ENCODE measurements at regions not wholly inside any gene's neighbourhood (a gene's known extent, or its start where the extent isn't known, plus 50 kb on each side); places are given as distances from the start of the nearest gene placed in this dataset.
"Not testable (repeated sequence)": the region's sequence is repeated elsewhere in the genome, so short reads cannot be mapped to it uniquely, and the experiment has no call there.

GRCh38 chr20:29519610-29520241 lies 1737.7 kb upstream of the DEFB115 start:
- not testable (repeated sequence) for H2AFZ ChIP-seq; H3K4me2 ChIP-seq; H3K4me1 ChIP-seq (ENCODE audit: insufficient read depth); ATAC-seq; H4K20me1 ChIP-seq (replicated peaks; ENCODE audit: insufficient read depth); H3F3A ChIP-seq (replicated peaks; ENCODE audit: low read depth); H3K27ac ChIP-seq (ENCODE audit: low read depth); H3K27me3 Mint-ChIP-seq (ENCODE audit: insufficient read depth, low read depth, poor library complexity); H3K27me3 ChIP-seq (ENCODE audit: insufficient read depth); H3K4me1 Mint-ChIP-seq; H3K9me2 ChIP-seq (ENCODE audit: insufficient read depth); H3K27ac Mint-ChIP-seq; H3K36me3 ChIP-seq (ENCODE audit: insufficient read depth); H3K79me2 ChIP-seq (replicated peaks; ENCODE audit: insufficient read depth); H3K4me3 Mint-ChIP-seq; H3K4me3 ChIP-seq
- peaks cover 97% of the 10 kb centered on the region for H3K9me3 Mint-ChIP-seq
- TF ChIP-seq CTCF (conservative IDR thresholded peaks at IDR 0.05; ENCODE audit: low read depth in 2 of 2): peak; percentile 32 to 40
- peaks cover 40% of the 10 kb centered on the region for H3K36me3 Mint-ChIP-seq (ENCODE audit: low read depth)
- peak; percentile 7 for DNase-seq (ENCODE audit: low spot score)

GRCh38 chr20:29533566-29534177 lies 1723.8 kb upstream of the DEFB115 start:
- peak in 1 of 2 experiments; percentile 22; a peak in 1 of 4 replicates for TF ChIP-seq CTCF (conservative IDR thresholded peaks at IDR 0.05; ENCODE audit: low read depth in 2 of 2)
- not testable (repeated sequence) for H3K36me3 ChIP-seq (ENCODE audit: insufficient read depth); H3K4me1 ChIP-seq (ENCODE audit: insufficient read depth); H2AFZ ChIP-seq; H3K4me3 ChIP-seq; H3K4me3 Mint-ChIP-seq; H3K79me2 ChIP-seq (replicated peaks; ENCODE audit: insufficient read depth); H3K27me3 ChIP-seq (ENCODE audit: insufficient read depth); H4K20me1 ChIP-seq (replicated peaks; ENCODE audit: insufficient read depth); H3K27ac Mint-ChIP-seq; ATAC-seq; H3K9me2 ChIP-seq (ENCODE audit: insufficient read depth); H3K4me1 Mint-ChIP-seq; H3F3A ChIP-seq (replicated peaks; ENCODE audit: low read depth); H3K27me3 Mint-ChIP-seq (ENCODE audit: insufficient read depth, low read depth, poor library complexity); H3K4me2 ChIP-seq; H3K27ac ChIP-seq (ENCODE audit: low read depth)
- H3K9me3 Mint-ChIP-seq: peaks cover 81% of the 10 kb centered on the region
- DNase-seq (ENCODE audit: low spot score): peak; percentile 14
- H3K36me3 Mint-ChIP-seq (ENCODE audit: low read depth): peaks cover 17% of the 10 kb centered on the region

- H3K4me3 Mint-ChIP-seq; DNase-seq (ENCODE audit: low spot score); H3K9me2 ChIP-seq (ENCODE audit: insufficient read depth); ATAC-seq; H3K36me3 ChIP-seq (ENCODE audit: insufficient read depth); H3K27me3 ChIP-seq (ENCODE audit: insufficient read depth); H4K20me1 ChIP-seq (replicated peaks; ENCODE audit: insufficient read depth); H3K4me2 ChIP-seq; H3K4me1 Mint-ChIP-seq; H3K27ac Mint-ChIP-seq; H3K79me2 ChIP-seq (replicated peaks; ENCODE audit: insufficient read depth); H3K4me3 ChIP-seq; H3F3A ChIP-seq (replicated peaks; ENCODE audit: low read depth); H2AFZ ChIP-seq; H3K4me1 ChIP-seq (ENCODE audit: insufficient read depth); H3K27ac ChIP-seq (ENCODE audit: low read depth); H3K27me3 Mint-ChIP-seq (ENCODE audit: insufficient read depth, low read depth, poor library complexity): not testable (repeated sequence)
- H3K36me3 Mint-ChIP-seq (ENCODE audit: low read depth): peaks cover 25% of the 10 kb centered on the region
- peaks cover 66% of the 10 kb centered on the region for H3K9me3 Mint-ChIP-seq
These were observed 1690.4 kb upstream of the DEFB115 start for GRCh38 chr20:29566901-29567635.

GRCh38 chr20:29567671-29568070 lies 1689.8 kb upstream of the DEFB115 start:
- not testable (repeated sequence) for H4K20me1 ChIP-seq (replicated peaks; ENCODE audit: insufficient read depth); H3K27me3 Mint-ChIP-seq (ENCODE audit: insufficient read depth, low read depth, poor library complexity); H2AFZ ChIP-seq; H3K4me1 Mint-ChIP-seq; H3F3A ChIP-seq (replicated peaks; ENCODE audit: low read depth); H3K36me3 ChIP-seq (ENCODE audit: insufficient read depth); H3K4me3 Mint-ChIP-seq; H3K79me2 ChIP-seq (replicated peaks; ENCODE audit: insufficient read depth); H3K27ac Mint-ChIP-seq; H3K27me3 ChIP-seq (ENCODE audit: insufficient read depth); DNase-seq (ENCODE audit: low spot score); H3K27ac ChIP-seq (ENCODE audit: low read depth); H3K4me2 ChIP-seq; H3K4me3 ChIP-seq; H3K4me1 ChIP-seq (ENCODE audit: insufficient read depth); ATAC-seq; H3K9me2 ChIP-seq (ENCODE audit: insufficient read depth)
- Mint-ChIP-seq H3K36me3 (ENCODE audit: low read depth) (peaks cover 23% of the 10 kb centered on the region; the same call in 2 of the 3 replicates), H3K9me3 (peaks cover 66% of the 10 kb centered on the region)

DNA sequence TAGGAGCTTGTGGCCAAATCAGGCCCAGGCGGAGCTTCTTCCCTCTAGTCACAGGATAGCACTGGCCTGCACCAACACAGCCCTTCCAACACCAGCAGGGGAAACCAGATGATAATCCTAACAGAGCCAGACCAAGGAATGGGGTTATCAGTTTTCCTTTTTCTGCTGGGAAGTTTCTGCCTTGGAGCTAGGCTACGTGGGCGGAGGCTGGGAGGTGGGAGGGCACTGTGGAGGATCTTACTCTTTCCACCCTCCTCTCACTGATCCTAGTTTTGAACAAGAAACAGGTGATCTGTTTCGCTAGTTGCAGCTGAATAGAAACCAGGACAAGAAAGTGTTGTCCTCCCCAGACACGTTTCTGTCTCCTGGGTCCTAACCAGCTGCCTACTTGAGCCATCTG lies 1687.3 kb upstream of the DEFB115 start:
- not testable (repeated sequence) for H3K27me3 ChIP-seq (ENCODE audit: insufficient read depth); H3K27ac ChIP-seq (ENCODE audit: low read depth); H2AFZ ChIP-seq; H3K4me1 ChIP-seq (ENCODE audit: insufficient read depth); ATAC-seq; H3K36me3 ChIP-seq (ENCODE audit: insufficient read depth); H3K27ac Mint-ChIP-seq; H3K4me3 ChIP-seq; H3K4me2 ChIP-seq; H4K20me1 ChIP-seq (replicated peaks; ENCODE audit: insufficient read depth); H3K27me3 Mint-ChIP-seq (ENCODE audit: insufficient read depth, low read depth, poor library complexity); DNase-seq (ENCODE audit: low spot score); H3F3A ChIP-seq (replicated peaks; ENCODE audit: low read depth); H3K4me3 Mint-ChIP-seq; H3K4me1 Mint-ChIP-seq; H3K79me2 ChIP-seq (replicated peaks; ENCODE audit: insufficient read depth); H3K9me2 ChIP-seq (ENCODE audit: insufficient read depth)
- H3K9me3 Mint-ChIP-seq: peaks cover 74% of the 10 kb centered on the region
- H3K36me3 Mint-ChIP-seq (ENCODE audit: low read depth): peaks cover 25% of the 10 kb centered on the region; the same call in 2 of the 3 replicates
